Ishikawa (cell line): ENCODE measurements at regions not wholly inside any gene's neighbourhood (a gene's known extent, or its start where the extent isn't known, plus 50 kb on each side); places are given as distances from the start of the nearest gene placed in this dataset.
A peak's percentile ranks its signal among the peaks of the same experiment; 100 is the strongest.

Source experiments
- CEBPB ChIP-seq: IDR thresholded peaks from 2 replicates; pipeline ENCODE4 v1.6.1; 2012
- CREB1 ChIP-seq: IDR thresholded peaks from 2 replicates; pipeline ENCODE4 v1.6.1; 2012; ENCODE audit warnings: low read depth
- EGR1 ChIP-seq: IDR thresholded peaks from 2 replicates; pipeline ENCODE4 v1.6.1; 2012
- EP300 ChIP-seq: IDR thresholded peaks from 2 replicates; pipeline ENCODE4 v1.6.1; 2012; ENCODE audit warnings: borderline replicate concordance
- FOXM1 ChIP-seq: IDR thresholded peaks from 2 replicates; pipeline ENCODE4 v1.6.1; 2012; ENCODE audit warnings: low read depth, borderline replicate concordance
- MAX ChIP-seq: IDR thresholded peaks from 2 replicates; pipeline ENCODE4 v1.6.1; 2012
- NFIC ChIP-seq: IDR thresholded peaks from 2 replicates; pipeline ENCODE4 v1.6.1; 2012
- RAD21 ChIP-seq: IDR thresholded peaks from 2 replicates; pipeline ENCODE4 v1.6.1; 2012; ENCODE audit warnings: low read depth
- REST ChIP-seq: IDR thresholded peaks from 2 replicates; pipeline ENCODE4 v1.6.1; 2012; ENCODE audit warnings: low read depth, mild to moderate bottlenecking
- TAF1 ChIP-seq: IDR thresholded peaks from 2 replicates; pipeline ENCODE4 v1.6.1; 2012; ENCODE audit warnings: low read depth, mild to moderate bottlenecking
- TCF12 ChIP-seq: IDR thresholded peaks from 2 replicates; pipeline ENCODE4 v1.6.1; 2012; ENCODE audit warnings: low read depth
- TEAD4 ChIP-seq: IDR thresholded peaks from 2 replicates; pipeline ENCODE4 v1.6.1; 2012
- USF1 ChIP-seq: IDR thresholded peaks from 2 replicates; pipeline ENCODE4 v1.6.1; 2012
- YY1 ChIP-seq: IDR thresholded peaks from 2 replicates; pipeline ENCODE4 v1.6.1; 2012; ENCODE audit warnings: low read depth
- ZBTB7A ChIP-seq: IDR thresholded peaks from 2 replicates; pipeline ENCODE4 v1.6.1; 2012; ENCODE audit warnings: low read depth

- TF ChIP-seq CEBPB (no peak), USF1 (peak; percentile 25; the same call in 1 of the 2 replicates), ZBTB7A (no peak)
Measured at GRCh38 chr20:51195419-51195901, 172.6 kb upstream of the KCNG1 start.

GRCh38 chr20:51193066-51193772, 170.3 kb upstream of the KCNG1 start:
- no peak for TF ChIP-seq TAF1

GRCh38 chr20:51190783-51191180, 167.9 kb upstream of the KCNG1 start:
- TF ChIP-seq TEAD4 (no peak), USF1 (no peak), EGR1 (no peak), TAF1 (no peak), CREB1 (no peak), MAX (no peak), CEBPB (no peak), YY1 (no peak), REST (no peak)

- TF ChIP-seq MAX (no peak), RAD21 (no peak), CREB1 (no peak), NFIC (no peak), EGR1 (no peak), EP300 (no peak), CEBPB (no peak), YY1 (no peak), TAF1 (no peak), TEAD4 (no peak), USF1 (no peak), ZBTB7A (no peak), TCF12 (no peak), REST (no peak), FOXM1 (no peak)
Measured at GRCh38 chr20:51189814-51190782, 167.2 kb upstream of the KCNG1 start.

GRCh38 chr20:51188941-51189340, 166.0 kb upstream of the KCNG1 start:
- no peak for TF ChIP-seq TCF12
- no peak for TF ChIP-seq REST
- TF ChIP-seq EP300: no peak
- TF ChIP-seq TAF1: no peak
- TF ChIP-seq NFIC: no peak
- no peak for TF ChIP-seq YY1
- no peak for TF ChIP-seq CEBPB
- TF ChIP-seq MAX: no peak
- TF ChIP-seq RAD21: no peak
- TF ChIP-seq EGR1: no peak
- no peak for TF ChIP-seq FOXM1
- no peak for TF ChIP-seq TEAD4
- no peak for TF ChIP-seq CREB1
- TF ChIP-seq USF1: no peak
